ENCODE measurements at regions not wholly inside any gene's neighbourhood (a gene's known extent, or its start where the extent isn't known, plus 50 kb on each side); places are given as distances from the start of the nearest gene placed in this dataset.

GRCh38 chr4:131302108-131302507 lies 1847.0 kb upstream of the PCDH10 start:
- no peak for TF ChIP-seq CTCF (IDR thresholded peaks at IDR 0.05; ENCODE audit: poor library complexity)
- TF ChIP-seq EZH2phosphoT487 (IDR thresholded peaks at IDR 0.05; ENCODE audit: low read depth, severe bottlenecking, unreplicated experiment), result no peak

All from hepatocyte (in vitro differentiated cells).